Lower lobe of right lung (tissue), 2 donors: ENCODE measurements at regions not wholly inside any gene's neighbourhood (a gene's known extent, or its start where the extent isn't known, plus 50 kb on each side); places are given as distances from the start of the nearest gene placed in this dataset.

ENCODE experiments used
- ATAC-seq, 2 donors: fragments of 200-7000 bp; cut with Tn5 transposase; one replicate each; pipeline ENCODE4 v1.9.1; 2020 to 2022; ENCODE audit warnings: mild to moderate bottlenecking in 2 of 2, moderate library complexity in 2 of 2
- DNase-seq: peaks from one replicate; pipeline ENCODE4 v3.0.0-alpha.2; 2020
- H3K27ac ChIP-seq: fragments of 200-600 bp; one replicate; pipeline ENCODE4 v1.8.0; 2022
- H3K27me3 ChIP-seq: fragments of 200-600 bp; one replicate; pipeline ENCODE4 v1.8.0; 2022; ENCODE audit warnings: low read depth
- H3K36me3 ChIP-seq: fragments of 200-600 bp; one replicate; pipeline ENCODE4 v1.8.0; 2022; ENCODE audit warnings: mild to moderate bottlenecking
- H3K4me1 ChIP-seq: fragments of 200-600 bp; one replicate; pipeline ENCODE4 v1.8.0; 2022
- H3K4me3 ChIP-seq: fragments of 200-600 bp; one replicate; pipeline ENCODE4 v1.8.0; 2022; ENCODE audit warnings: mild to moderate bottlenecking
- H3K9me3 ChIP-seq: fragments of 200-600 bp; one replicate; pipeline ENCODE4 v1.8.0; 2022
- intact Hi-C: fragments of 100-400 bp; cut with DNase I; formaldehyde crosslinking; loops from one replicate; pipeline ENCODE4 v1.11.0; 2022
- TF ChIP-seq, protein P1 (sequence below): fragments of 200-600 bp; IDR thresholded peaks from one replicate; pipeline ENCODE4 v1.8.0; 2022; ENCODE audit warnings: antibody characterized with exemption, mild to moderate bottlenecking
- donor health status: DM: no; HTN: yes; CAD: no; lungs with severe emphysema.

GRCh38 chr16:79784007-79784406 is 183.5 kb upstream of the MAF start:
- TF ChIP-seq, protein P1, sequence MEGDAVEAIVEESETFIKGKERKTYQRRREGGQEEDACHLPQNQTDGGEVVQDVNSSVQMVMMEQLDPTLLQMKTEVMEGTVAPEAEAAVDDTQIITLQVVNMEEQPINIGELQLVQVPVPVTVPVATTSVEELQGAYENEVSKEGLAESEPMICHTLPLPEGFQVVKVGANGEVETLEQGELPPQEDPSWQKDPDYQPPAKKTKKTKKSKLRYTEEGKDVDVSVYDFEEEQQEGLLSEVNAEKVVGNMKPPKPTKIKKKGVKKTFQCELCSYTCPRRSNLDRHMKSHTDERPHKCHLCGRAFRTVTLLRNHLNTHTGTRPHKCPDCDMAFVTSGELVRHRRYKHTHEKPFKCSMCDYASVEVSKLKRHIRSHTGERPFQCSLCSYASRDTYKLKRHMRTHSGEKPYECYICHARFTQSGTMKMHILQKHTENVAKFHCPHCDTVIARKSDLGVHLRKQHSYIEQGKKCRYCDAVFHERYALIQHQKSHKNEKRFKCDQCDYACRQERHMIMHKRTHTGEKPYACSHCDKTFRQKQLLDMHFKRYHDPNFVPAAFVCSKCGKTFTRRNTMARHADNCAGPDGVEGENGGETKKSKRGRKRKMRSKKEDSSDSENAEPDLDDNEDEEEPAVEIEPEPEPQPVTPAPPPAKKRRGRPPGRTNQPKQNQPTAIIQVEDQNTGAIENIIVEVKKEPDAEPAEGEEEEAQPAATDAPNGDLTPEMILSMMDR = no peak
- intact Hi-C loops = no loop called here
- H3K27me3 ChIP-seq = no peaks in the 10 kb centered on the region
- DNase-seq = no peak
- no peaks in the 10 kb centered on the region for H3K4me1 ChIP-seq
- ATAC-seq = no peak
- no peak overlapping the region for H3K27ac ChIP-seq
- no peak overlapping the region for H3K4me3 ChIP-seq
- H3K9me3 ChIP-seq = no peaks in the 10 kb centered on the region
- H3K36me3 ChIP-seq = no peaks in the 10 kb centered on the region

GRCh38 chr16:79777679-79778078 is 177.1 kb upstream of the MAF start:
- H3K27ac ChIP-seq = no peak overlapping the region
- ATAC-seq (no peak), DNase-seq (no peak)
- no peak overlapping the region for H3K4me3 ChIP-seq
- H3K27me3 ChIP-seq = no peaks in the 10 kb centered on the region
- no peaks in the 10 kb centered on the region for H3K36me3 ChIP-seq
- intact Hi-C loops = no loop called here
- H3K4me1 ChIP-seq = no peaks in the 10 kb centered on the region
- H3K9me3 ChIP-seq = no peaks in the 10 kb centered on the region
- TF ChIP-seq, protein P1 = no peak

DNA sequence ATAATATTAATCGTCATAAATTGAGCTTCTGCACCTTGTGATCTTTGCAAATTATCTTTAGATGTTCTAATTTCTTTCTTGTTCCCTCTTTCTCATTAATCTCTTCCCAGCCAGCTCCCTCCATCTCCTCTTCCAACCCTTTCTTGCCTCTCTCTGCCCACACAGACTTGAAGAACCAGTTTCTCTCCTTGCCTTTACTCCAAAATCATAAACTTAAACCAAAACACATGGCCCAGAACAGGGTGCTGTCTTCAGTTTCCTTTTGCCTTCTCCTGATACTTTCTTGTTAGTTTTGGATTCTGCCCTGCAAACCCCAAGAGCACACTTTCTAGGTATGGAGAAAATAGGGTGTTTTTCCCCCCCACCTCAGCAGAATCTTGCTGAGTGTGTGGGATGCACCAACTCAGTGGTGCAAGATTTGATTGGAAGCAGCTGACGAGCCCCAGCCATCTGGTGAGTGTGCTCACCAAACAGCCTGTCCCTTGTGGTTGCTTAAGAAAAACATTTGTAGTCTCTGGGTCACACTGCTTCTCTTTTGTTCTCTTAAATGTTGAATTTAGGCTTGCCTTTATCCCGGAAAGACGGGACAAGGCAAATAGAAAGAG is 175.8 kb upstream of the MAF start:
- TF ChIP-seq, protein P1 = no peak
- intact Hi-C loops = no loop called here

DNA sequence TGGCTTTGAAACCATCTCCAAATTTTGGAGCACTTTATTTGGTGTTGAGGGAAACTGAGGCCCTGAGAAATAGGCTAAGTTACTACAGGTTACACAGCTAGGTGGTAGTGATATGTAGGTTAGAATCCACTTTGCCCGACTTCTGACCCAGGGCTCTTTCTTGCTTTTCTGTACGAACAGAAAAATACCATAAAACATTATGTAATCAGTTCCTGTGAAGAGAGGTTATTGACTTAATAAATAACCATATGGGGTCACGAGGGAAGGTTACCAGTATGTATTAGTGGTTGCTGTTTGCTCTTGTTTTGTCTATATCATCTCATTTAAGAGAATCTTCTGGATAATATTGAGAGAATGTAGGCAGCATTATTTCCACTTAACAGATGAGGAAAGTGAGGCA is 172.2 kb upstream of the MAF start:
- Histone ChIP-seq H3K27me3 (no peaks in the 10 kb centered on the region), H3K36me3 (no peaks in the 10 kb centered on the region), H3K4me3 (no peak overlapping the region), H3K4me1 (peaks cover 25% of the 10 kb centered on the region), H3K9me3 (no peaks in the 10 kb centered on the region), H3K27ac (no peak overlapping the region)
- no peak for ATAC-seq
- intact Hi-C loops = no loop called here
- TF ChIP-seq, protein P1 = no peak
- no peak for DNase-seq

More for the DNA sequence above, 175.8 kb upstream of the MAF start:
- no peak for ATAC-seq
- Histone ChIP-seq H3K27ac (no peak overlapping the region), H3K9me3 (no peaks in the 10 kb centered on the region), H3K36me3 (no peaks in the 10 kb centered on the region), H3K4me3 (no peak overlapping the region), H3K4me1 (peaks cover 2% of the 10 kb centered on the region), H3K27me3 (no peaks in the 10 kb centered on the region)
- DNase-seq = peak; percentile 46

DNA sequence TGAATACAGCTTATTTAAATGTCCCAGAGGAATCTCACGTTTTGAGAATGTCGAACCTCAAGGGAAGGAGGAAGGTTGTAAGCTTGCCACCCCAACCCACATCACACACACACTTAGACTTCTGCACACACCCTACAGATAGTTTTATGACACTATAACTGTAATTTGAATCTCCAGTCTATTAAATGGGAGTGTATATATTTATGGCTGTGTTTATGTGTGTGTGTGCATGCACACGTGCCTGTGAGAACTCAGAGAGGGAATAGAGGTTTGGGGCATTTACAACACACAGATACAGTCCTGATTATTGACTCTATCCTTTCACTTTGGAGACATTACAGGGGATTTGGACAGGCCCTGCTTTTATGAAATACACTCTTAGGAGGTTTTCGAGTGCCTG is 171.5 kb upstream of the MAF start:
- no peaks in the 10 kb centered on the region for H3K27me3 ChIP-seq
- no peak overlapping the region for H3K27ac ChIP-seq
- TF ChIP-seq, protein P1 = no peak
- ATAC-seq (no peak), DNase-seq (no peak)
- H3K9me3 ChIP-seq = no peaks in the 10 kb centered on the region
- no peaks in the 10 kb centered on the region for H3K36me3 ChIP-seq
- intact Hi-C loops = no loop called here
- H3K4me1 ChIP-seq = peaks cover 30% of the 10 kb centered on the region
- H3K4me3 ChIP-seq = no peak overlapping the region
